Endothelial cell of umbilical vein (primary cell): ENCODE measurements at regions not wholly inside any gene's neighbourhood (a gene's known extent, or its start where the extent isn't known, plus 50 kb on each side); places are given as distances from the start of the nearest gene placed in this dataset.

ENCODE experiments used
- BruUV-seq: library from RNA; stranded (reverse); fragments of 400-500 nt; replicated peaks from 2 replicates; lab custom pipeline; 2021; lab: Mats Ljungman, UMichigan
- CTCF ChIA-PET: fragments of 300-600, 350-600 bp; sonication (Branson Sonifier 250); formaldehyde crosslinking; loops from one replicate; lab custom pipeline; 2021; ENCODE audit warnings: antibody characterized with exemption, inconsistent platforms; lab: Charles Lee
- POLR2A ChIA-PET: fragments of 300-600, 350-600 bp; sonication (Branson Sonifier 250); formaldehyde crosslinking; loops from one replicate; lab custom pipeline; 2021; ENCODE audit warnings: antibody characterized with exemption, inconsistent platforms; lab: Charles Lee
- DNase-seq: peaks from one replicate; pipeline ENCODE4 v3.0.0-alpha.2; 2011; ENCODE audit warnings: low read depth, low spot score
- FAIRE-seq: peaks from 2 replicates; lab custom pipeline; 2011; peaks lifted over from hg19 to GRCh38; lab: Jason Lieb, UNC
- H2AFZ ChIP-seq: 2 replicates; pipeline ENCODE4 v1.6.0; 2012; ENCODE audit warnings: low read depth, low read length, control low read depth, inconsistent platforms
- H3K27ac ChIP-seq: 2 replicates; pipeline ENCODE4 v1.5.1; 2011; ENCODE audit warnings: low read depth, mild to moderate bottlenecking, control low read depth, low read length, moderate library complexity; ENCODE audit not compliant: insufficient read depth
- H3K27me3 ChIP-seq, 2 experiments: 2 replicates each; pipeline versions ENCODE4 v1.6.0 to v1.6.1; 2011; ENCODE audit warnings: low read length in 2 of 2, mixed read lengths in 1 of 2; ENCODE audit not compliant: control insufficient read depth in 2 of 2, insufficient read depth in 2 of 2
- H3K36me3 ChIP-seq, 2 experiments: 2 replicates in 1 of 2; 3 replicates in 1 of 2; pipeline ENCODE4 v1.5.1; 2011; ENCODE audit warnings: low read length in 2 of 2, mild to moderate bottlenecking in 1 of 2, moderate library complexity in 1 of 2; ENCODE audit not compliant: control insufficient read depth in 2 of 2, insufficient read depth in 2 of 2; ENCODE audit errors: extremely low read depth in 1 of 2
- H3K4me1 ChIP-seq: 3 replicates; pipeline ENCODE4 v1.5.1; 2011; ENCODE audit warnings: mild to moderate bottlenecking, low read length; ENCODE audit not compliant: control insufficient read depth, insufficient read depth; ENCODE audit errors: extremely low read depth
- H3K4me2 ChIP-seq: 2 replicates; pipeline ENCODE4 v1.6.1; 2011; ENCODE audit warnings: low read length, control low read depth, mixed read lengths; ENCODE audit not compliant: insufficient read depth
- H3K4me3 ChIP-seq, 3 experiments: fragments of 200-600 bp in 1 of 3; sonication (generic), shearing (Covaris generic) in 1 of 3; replicated peaks in 1 of 3; 2 replicates each; pipeline ENCODE4 v1.5.1; 2011 to 2016; ENCODE audit warnings: control low read depth in 3 of 3, low read length in 3 of 3, mild to moderate bottlenecking in 2 of 3, inconsistent platforms in 1 of 3, low read depth in 1 of 3, moderate library complexity in 1 of 3; ENCODE audit not compliant: insufficient read depth in 1 of 3
- H3K79me2 ChIP-seq: 2 replicates; pipeline ENCODE4 v1.6.0; 2012; ENCODE audit warnings: low read length, inconsistent platforms; ENCODE audit not compliant: control insufficient read depth, insufficient read depth
- H3K9ac ChIP-seq: replicated peaks from 2 replicates; pipeline ENCODE3; 2011; ENCODE audit warnings: low read length, control low read depth; ENCODE audit not compliant: insufficient read depth; ENCODE audit errors: extremely low read depth
- H3K9me1 ChIP-seq: replicated peaks from 3 replicates; pipeline ENCODE4 v1.6.0; 2011; ENCODE audit warnings: mild to moderate bottlenecking, low read length; ENCODE audit not compliant: control insufficient read depth, insufficient read depth; ENCODE audit errors: extremely low read depth
- H3K9me3 ChIP-seq: replicated peaks from 2 replicates; pipeline ENCODE4 v1.5.1; 2012; ENCODE audit warnings: low read length, inconsistent platforms; ENCODE audit not compliant: control insufficient read depth, insufficient read depth
- H4K20me1 ChIP-seq: replicated peaks from 2 replicates; pipeline ENCODE3; 2011; ENCODE audit warnings: mild to moderate bottlenecking, low read length; ENCODE audit not compliant: control insufficient read depth, insufficient read depth; ENCODE audit errors: extremely low read depth
- CTCF ChIP-seq, 2 donors: IDR thresholded peaks; 1 replicate in 1 of 2; 2 replicates in 1 of 2; pipeline ENCODE4 v1.5.1; 2011; ENCODE audit warnings: low read length in 2 of 2, mild to moderate bottlenecking in 2 of 2, moderate library complexity in 2 of 2, control low read depth in 1 of 2, inconsistent platforms in 1 of 2, low read depth in 1 of 2; ENCODE audit not compliant: insufficient read depth in 1 of 2; ENCODE audit errors: extremely low read depth in 1 of 2
- FOS ChIP-seq: IDR thresholded peaks from 2 replicates; pipeline ENCODE4 v1.6.1; 2011; ENCODE audit warnings: mild to moderate bottlenecking, low read length, moderate library complexity, borderline replicate concordance; ENCODE audit not compliant: insufficient read depth
- GATA2 ChIP-seq: IDR thresholded peaks from 2 replicates; pipeline ENCODE4 v1.7.0; 2011; ENCODE audit warnings: low read depth, mild to moderate bottlenecking, moderate library complexity, mixed read lengths, low read length; ENCODE audit not compliant: insufficient read length, insufficient read depth
- JUN ChIP-seq: IDR thresholded peaks from 2 replicates; pipeline ENCODE4 v1.6.1; 2011; ENCODE audit warnings: borderline replicate concordance, low read depth; ENCODE audit not compliant: insufficient read length, insufficient read depth
- MAX ChIP-seq: IDR thresholded peaks from 2 replicates; pipeline ENCODE4 v1.6.1; 2011; ENCODE audit not compliant: insufficient read depth, insufficient read length
- MYC ChIP-seq: IDR thresholded peaks from one replicate; pipeline ENCODE4 v1.6.1; 2011; ENCODE audit warnings: mild to moderate bottlenecking, low read depth, low read length
- POLR2A ChIP-seq: IDR thresholded peaks from 2 replicates; pipeline ENCODE4 v1.6.1; 2012; ENCODE audit warnings: low read depth, mild to moderate bottlenecking, control low read depth, low read length
- POLR2AphosphoS5 ChIP-seq: IDR thresholded peaks from 2 replicates; pipeline ENCODE4 v1.6.1; 2012; ENCODE audit warnings: low read depth, mild to moderate bottlenecking, control low read depth, low read length, moderate library complexity; ENCODE audit not compliant: insufficient read depth
- dilution Hi-C: fragments of 300-500 bp; cut with MboI; formaldehyde crosslinking; loops from one replicate; pipeline ENCODE4 v1.15.0; 2019; ENCODE audit warnings: low sequenced_read_pairs; ENCODE audit not compliant: extremely low pct_ligation_motif_present
- intact Hi-C: fragments of 100-400 bp; cut with micrococcal nuclease; formaldehyde crosslinking; loops from one replicate; pipeline ENCODE4 v1.10.0; 2022

GRCh38 chr6:12386816-12387215 lies 96.7 kb downstream of the EDN1 start:
- TF ChIP-seq CTCF (IDR thresholded peaks at IDR 0.05; ENCODE audit: extremely low read depth in 1 of 2, insufficient read depth in 1 of 2, low read depth in 1 of 2, low read length in 2 of 2) (no peak), MYC (no peak), JUN (no peak), GATA2 (no peak), POLR2A (no peak), FOS (no peak), POLR2AphosphoS5 (no peak), MAX (no peak)
- H3K9me1 ChIP-seq, result no peaks in the 10 kb centered on the region
- no peak overlapping the region for H3K4me3 ChIP-seq
- DNase-seq, result no peak
- no peaks in the 10 kb centered on the region for H3K36me3 ChIP-seq
- H3K4me2 ChIP-seq, result no peak overlapping the region
- POLR2A ChIA-PET, result no interaction called here
- intact Hi-C loops (no loop called here), dilution Hi-C loops (no loop called here)
- H3K4me1 ChIP-seq, result no peaks in the 10 kb centered on the region
- no peaks in the 10 kb centered on the region for H3K27me3 ChIP-seq
- H3K9ac ChIP-seq, result no peak overlapping the region
- no peak overlapping the region for H2AFZ ChIP-seq
- CTCF ChIA-PET, result no interaction called here
- no TSS peak for BruUV-seq
- no peaks in the 10 kb centered on the region for H3K9me3 ChIP-seq
- H3K27ac ChIP-seq, result no peak overlapping the region
- no peak for FAIRE-seq
- no peaks in the 10 kb centered on the region for H4K20me1 ChIP-seq
- H3K79me2 ChIP-seq, result no peaks in the 10 kb centered on the region
